Fibroblast of lung (primary cell): ENCODE measurements at regions not wholly inside any gene's neighbourhood (a gene's known extent, or its start where the extent isn't known, plus 50 kb on each side); places are given as distances from the start of the nearest gene placed in this dataset.

ENCODE experiments used
- DNase-seq, 2 donors: peaks; one replicate each; pipeline versions ENCODE4 v3.0.0 to v3.0.0-alpha.2; 2010; ENCODE audit warnings: low read depth in 2 of 2
- H2AFZ ChIP-seq: 2 replicates; pipeline ENCODE4 v1.5.1; 2012; ENCODE audit warnings: low read length, control low read depth, inconsistent platforms
- H3K27ac ChIP-seq: 2 replicates; pipeline ENCODE4 v1.5.1; 2011; ENCODE audit warnings: low read length, control low read depth; ENCODE audit not compliant: insufficient read depth
- H3K27me3 ChIP-seq: 2 replicates; pipeline ENCODE4 v1.5.1; 2011; ENCODE audit warnings: mild to moderate bottlenecking, low read length; ENCODE audit not compliant: control insufficient read depth, insufficient read depth
- H3K36me3 ChIP-seq: 2 replicates; pipeline ENCODE4 v1.5.1; 2011; ENCODE audit warnings: low read length; ENCODE audit not compliant: control insufficient read depth, insufficient read depth
- H3K4me1 ChIP-seq: 2 replicates; pipeline ENCODE4 v1.5.1; 2011; ENCODE audit warnings: low read length; ENCODE audit not compliant: control insufficient read depth, insufficient read depth; ENCODE audit errors: extremely low read depth
- H3K4me2 ChIP-seq: 2 replicates; pipeline ENCODE4 v1.5.1; 2011; ENCODE audit warnings: low read length, control low read depth; ENCODE audit not compliant: insufficient read depth; ENCODE audit errors: extremely low read depth
- H3K4me3 ChIP-seq, 4 experiments: fragments of 200-600 bp in 1 of 4; sonication (generic) in 1 of 4; replicated peaks in 1 of 4; 2 replicates each; pipeline ENCODE4 v1.5.1; 2011 to 2016; ENCODE audit warnings: low read length in 4 of 4, low read depth in 3 of 4, mild to moderate bottlenecking in 3 of 4, control low read depth in 2 of 4, inconsistent platforms in 1 of 4, mixed read lengths in 1 of 4; ENCODE audit not compliant: insufficient read depth in 1 of 4; ENCODE audit errors: control extremely low read depth in 1 of 4
- H3K79me2 ChIP-seq: 2 replicates; pipeline ENCODE4 v1.5.1; 2012; ENCODE audit warnings: mild to moderate bottlenecking, low read length, inconsistent platforms; ENCODE audit not compliant: control insufficient read depth, insufficient read depth
- H3K9ac ChIP-seq: 2 replicates; pipeline ENCODE4 v1.5.1; 2011; ENCODE audit warnings: mild to moderate bottlenecking, low read length, control low read depth; ENCODE audit not compliant: insufficient read depth
- H3K9me3 ChIP-seq: 2 replicates; pipeline ENCODE4 v1.5.1; 2012; ENCODE audit warnings: low read depth, low read length; ENCODE audit not compliant: control insufficient read depth, insufficient read depth
- H4K20me1 ChIP-seq: 2 replicates; pipeline ENCODE4 v1.5.1; 2011; ENCODE audit warnings: low read length; ENCODE audit not compliant: control insufficient read depth, insufficient read depth; ENCODE audit errors: extremely low read depth
- CTCF ChIP-seq, 2 donors: IDR thresholded peaks in 1 of 2; conservative IDR thresholded peaks in 1 of 2; 1 replicate in 1 of 2; 2 replicates in 1 of 2; pipeline ENCODE4 v1.5.1; 2011 to 2012; ENCODE audit warnings: low read length in 2 of 2, control low read depth in 1 of 2, inconsistent platforms in 1 of 2, low read depth in 1 of 2, mild to moderate bottlenecking in 1 of 2
- EZH2 ChIP-seq: IDR thresholded peaks from 2 replicates; pipeline ENCODE4 v1.5.1; 2012; ENCODE audit warnings: low read length, control low read depth, mild to moderate bottlenecking; ENCODE audit errors: missing control alignments

GRCh38 chr6:66200390-66200789 is 493.4 kb upstream of the EYS start:
- Histone ChIP-seq H3K4me3 (no peak overlapping the region), H3K36me3 (no peaks in the 10 kb centered on the region), H4K20me1 (no peaks in the 10 kb centered on the region), H3K9ac (no peak overlapping the region), H3K4me1 (no peaks in the 10 kb centered on the region), H2AFZ (no peak overlapping the region), H3K9me3 (no peaks in the 10 kb centered on the region), H3K4me2 (no peak overlapping the region), H3K27me3 (no peaks in the 10 kb centered on the region), H3K79me2 (no peaks in the 10 kb centered on the region), H3K27ac (no peak overlapping the region)
- no peak for TF ChIP-seq EZH2
- TF ChIP-seq CTCF (conservative IDR thresholded peaks at IDR 0.05 in 1 of 2, IDR thresholded peaks at IDR 0.05 in 1 of 2; ENCODE audit: low read depth in 1 of 2, low read length in 2 of 2), result no peak
- no peak for DNase-seq

GRCh38 chr6:66199171-66199570 is 492.1 kb upstream of the EYS start:
- Histone ChIP-seq H3K9me3 (no peaks in the 10 kb centered on the region), H3K4me2 (no peak overlapping the region), H3K4me1 (no peaks in the 10 kb centered on the region), H3K27ac (no peak overlapping the region), H3K27me3 (no peaks in the 10 kb centered on the region), H3K4me3 (no peak overlapping the region), H3K9ac (no peak overlapping the region), H3K36me3 (no peaks in the 10 kb centered on the region), H2AFZ (no peak overlapping the region), H3K79me2 (no peaks in the 10 kb centered on the region), H4K20me1 (no peaks in the 10 kb centered on the region)
- TF ChIP-seq EZH2, result no peak
- DNase-seq, result peak in 1 of 2 donors; percentile 0

GRCh38 chr6:66198062-66198624 is 491.1 kb upstream of the EYS start:
- DNase-seq, result no peak
- Histone ChIP-seq H3K9ac (no peak overlapping the region), H3K27me3 (no peaks in the 10 kb centered on the region), H2AFZ (no peak overlapping the region), H3K9me3 (no peaks in the 10 kb centered on the region), H3K79me2 (no peaks in the 10 kb centered on the region), H4K20me1 (no peaks in the 10 kb centered on the region), H3K4me2 (no peak overlapping the region), H3K36me3 (no peaks in the 10 kb centered on the region), H3K4me1 (no peaks in the 10 kb centered on the region), H3K4me3 (no peak overlapping the region), H3K27ac (no peak overlapping the region)
- no peak for TF ChIP-seq CTCF (conservative IDR thresholded peaks at IDR 0.05 in 1 of 2, IDR thresholded peaks at IDR 0.05 in 1 of 2; ENCODE audit: low read depth in 1 of 2, low read length in 2 of 2)
- TF ChIP-seq EZH2, result no peak
